ENCODE measurements at regions not wholly inside any gene's neighbourhood (a gene's known extent, or its start where the extent isn't known, plus 50 kb on each side); places are given as distances from the start of the nearest gene placed in this dataset.

DNA sequence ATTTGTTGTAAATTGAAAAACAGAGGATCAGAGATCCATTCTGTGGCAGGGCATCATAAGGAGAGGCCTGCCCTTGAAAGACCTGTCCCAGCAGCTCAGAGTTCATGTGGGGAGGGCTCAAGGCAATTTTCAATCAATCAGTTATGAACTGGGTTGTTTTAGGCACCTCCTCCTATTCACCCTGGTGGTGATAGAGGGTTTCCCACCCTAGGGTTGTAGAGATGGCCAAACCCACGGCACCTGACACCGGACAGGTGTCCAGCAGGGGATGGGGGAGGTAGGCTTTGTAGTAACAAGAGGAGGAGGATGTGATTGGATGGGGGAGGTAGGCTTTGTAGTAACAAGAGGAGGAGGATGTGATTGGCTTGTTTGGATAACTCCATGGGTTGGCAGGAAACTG is 205.7 kb downstream of the SOCS6 start:
- no peaks in the 10 kb centered on the region for H3K27me3 ChIP-seq (ENCODE audit: control insufficient read depth in 1 of 2, insufficient read depth in 2 of 2, low read length in 2 of 2)
- H3K9me3 ChIP-seq (ENCODE audit: low read length), result no peaks in the 10 kb centered on the region
- H3K9ac ChIP-seq (ENCODE audit: insufficient read depth, low read depth, low read length), result no peak overlapping the region
- H2AFZ ChIP-seq (ENCODE audit: low read length), result no peak overlapping the region
- ChIA-PET CTCF (ENCODE audit: low intra/inter-chr PET ratio, low total read pairs) (no interaction called here), POLR2A (no interaction called here)
- no peaks in the 10 kb centered on the region for H3K79me2 ChIP-seq (ENCODE audit: insufficient read depth, low read length)
- H3K27ac ChIP-seq (ENCODE audit: extremely low read length, insufficient read depth, low read length), result no peak overlapping the region
- H3K36me3 ChIP-seq (replicated peaks in 1 of 2; ENCODE audit: control insufficient read depth in 1 of 2, insufficient read depth in 2 of 2, low read length in 2 of 2), result no peaks in the 10 kb centered on the region
- H4K20me1 ChIP-seq (ENCODE audit: insufficient read depth, low read length), result no peaks in the 10 kb centered on the region
- FAIRE-seq (no peak), DNase-seq (ENCODE audit: low spot score) (no peak), ATAC-seq (peak; percentile 55)
- 16% methylated on average over 2 of the region's 2 CpGs for WGBS (ENCODE audit: low lambda C conversion rate)
- intact Hi-C loops (cut with micrococcal nuclease; ENCODE audit: unreplicated experiment), result no loop called here
- peaks cover 8% of the 10 kb centered on the region for H3K4me1 ChIP-seq (ENCODE audit: insufficient read depth, low read length)
- no TSS peak for BruUV-seq (replicated peaks)
- TF ChIP-seq NR3C1 (CRISPR knock-in tag; IDR thresholded peaks at IDR 0.05), result no peak
- TF ChIP-seq CEBPG (CRISPR knock-in tag; IDR thresholded peaks at IDR 0.05), result no peak
- no peak for TF ChIP-seq ZSCAN9 (CRISPR knock-in tag; IDR thresholded peaks at IDR 0.05; ENCODE audit: borderline replicate concordance)
- H3K4me3 ChIP-seq (replicated peaks in 1 of 3; ENCODE audit: insufficient read depth in 1 of 3, low read depth in 2 of 3, low read length in 3 of 3), result no peak overlapping the region
- H3K4me2 ChIP-seq (ENCODE audit: low read depth, low read length), result no peak overlapping the region
- in situ Hi-C loops (cut with HindIII; ENCODE audit: extremely low pct_ligation_motif_present, low pct_unique_long_range_greater_than_20kb), result no loop called here

DNA sequence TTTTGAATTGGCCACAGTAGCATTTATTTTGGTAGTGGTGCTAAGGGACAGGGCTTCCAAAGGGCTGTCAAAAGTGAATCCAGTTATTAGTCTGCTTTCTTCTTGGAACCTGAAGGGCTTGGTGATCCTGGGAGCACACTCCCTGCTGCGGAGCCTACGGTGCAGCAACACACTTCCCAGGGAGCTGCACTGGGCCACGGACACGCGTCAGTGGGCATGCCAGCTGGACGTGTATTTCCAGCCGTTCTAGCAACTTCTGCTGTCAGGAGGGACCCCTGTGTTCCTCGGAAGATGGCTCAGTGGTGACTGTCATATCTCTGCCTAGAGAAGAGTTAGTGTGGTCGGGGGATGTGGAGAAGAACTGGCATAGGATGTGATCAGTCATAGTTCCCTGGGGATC is 204.6 kb downstream of the SOCS6 start:
- no peak overlapping the region for H3K4me3 ChIP-seq (replicated peaks in 1 of 3; ENCODE audit: insufficient read depth in 1 of 3, low read depth in 2 of 3, low read length in 3 of 3)
- no peak overlapping the region for H3K9ac ChIP-seq (ENCODE audit: insufficient read depth, low read depth, low read length)
- no peaks in the 10 kb centered on the region for H3K9me3 ChIP-seq (ENCODE audit: low read length)
- H3K27me3 ChIP-seq (ENCODE audit: control insufficient read depth in 1 of 2, insufficient read depth in 2 of 2, low read length in 2 of 2), result no peaks in the 10 kb centered on the region
- no TSS peak for BruUV-seq (replicated peaks)
- in situ Hi-C loops (cut with HindIII; ENCODE audit: extremely low pct_ligation_motif_present, low pct_unique_long_range_greater_than_20kb), result no loop called here
- H3K27ac ChIP-seq (ENCODE audit: extremely low read length, insufficient read depth, low read length), result no peak overlapping the region
- intact Hi-C loops (cut with micrococcal nuclease; ENCODE audit: unreplicated experiment), result no loop called here
- CTCF ChIA-PET (ENCODE audit: low intra/inter-chr PET ratio, low total read pairs), result no interaction called here
- H3K36me3 ChIP-seq (replicated peaks in 1 of 2; ENCODE audit: control insufficient read depth in 1 of 2, insufficient read depth in 2 of 2, low read length in 2 of 2), result no peaks in the 10 kb centered on the region
- H3K4me1 ChIP-seq (ENCODE audit: insufficient read depth, low read length), result peaks cover 9% of the 10 kb centered on the region
- no peak for DNase-seq (ENCODE audit: low spot score)
- 50% methylated on average over 2 of the region's 9 CpGs for WGBS (ENCODE audit: low lambda C conversion rate)
- H3K4me2 ChIP-seq (ENCODE audit: low read depth, low read length), result no peak overlapping the region
- ATAC-seq, result no peak
- POLR2A ChIA-PET, result no interaction called here
- TF ChIP-seq MTA1 (CRISPR knock-in tag; IDR thresholded peaks at IDR 0.05; ENCODE audit: borderline replicate concordance), result no peak
- no peak for TF ChIP-seq ZNF781 (CRISPR knock-in tag; IDR thresholded peaks at IDR 0.05; ENCODE audit: borderline replicate concordance, not compliant biosample characterization)
- no peak for TF ChIP-seq NCOR1 (IDR thresholded peaks at IDR 0.05; ENCODE audit: borderline replicate concordance, low read length)
- no peak for TF ChIP-seq HNF4G (IDR thresholded peaks at IDR 0.05; ENCODE audit: borderline replicate concordance, low read depth, low read length)
- no peak for TF ChIP-seq HNF4G (CRISPR knock-in tag; IDR thresholded peaks at IDR 0.05; ENCODE audit: borderline replicate concordance, low read depth)
- no peak for TF ChIP-seq NR2F6 (IDR thresholded peaks at IDR 0.05)
- no peak for TF ChIP-seq NR2F6 (CRISPR knock-in tag; IDR thresholded peaks at IDR 0.05)
- no peak for TF ChIP-seq NONO (IDR thresholded peaks at IDR 0.05)
- no peak for TF ChIP-seq NONO (CRISPR knock-in tag; conservative IDR thresholded peaks at IDR 0.05)
- TF ChIP-seq ZSCAN12 (CRISPR knock-in tag; IDR thresholded peaks at IDR 0.05), result no peak
- TF ChIP-seq MED8 (CRISPR knock-in tag; IDR thresholded peaks at IDR 0.05; ENCODE audit: insufficient replicate concordance), result no peak
- TF ChIP-seq ZNF335 (CRISPR knock-in tag; IDR thresholded peaks at IDR 0.05), result no peak
- TF ChIP-seq ZZZ3 (CRISPR knock-in tag; IDR thresholded peaks at IDR 0.05; ENCODE audit: borderline replicate concordance), result no peak
- TF ChIP-seq SKI (IDR thresholded peaks at IDR 0.05; ENCODE audit: partially characterized antibody), result no peak
- TF ChIP-seq ZNF24 (IDR thresholded peaks at IDR 0.05), result no peak
- TF ChIP-seq, protein P1, sequence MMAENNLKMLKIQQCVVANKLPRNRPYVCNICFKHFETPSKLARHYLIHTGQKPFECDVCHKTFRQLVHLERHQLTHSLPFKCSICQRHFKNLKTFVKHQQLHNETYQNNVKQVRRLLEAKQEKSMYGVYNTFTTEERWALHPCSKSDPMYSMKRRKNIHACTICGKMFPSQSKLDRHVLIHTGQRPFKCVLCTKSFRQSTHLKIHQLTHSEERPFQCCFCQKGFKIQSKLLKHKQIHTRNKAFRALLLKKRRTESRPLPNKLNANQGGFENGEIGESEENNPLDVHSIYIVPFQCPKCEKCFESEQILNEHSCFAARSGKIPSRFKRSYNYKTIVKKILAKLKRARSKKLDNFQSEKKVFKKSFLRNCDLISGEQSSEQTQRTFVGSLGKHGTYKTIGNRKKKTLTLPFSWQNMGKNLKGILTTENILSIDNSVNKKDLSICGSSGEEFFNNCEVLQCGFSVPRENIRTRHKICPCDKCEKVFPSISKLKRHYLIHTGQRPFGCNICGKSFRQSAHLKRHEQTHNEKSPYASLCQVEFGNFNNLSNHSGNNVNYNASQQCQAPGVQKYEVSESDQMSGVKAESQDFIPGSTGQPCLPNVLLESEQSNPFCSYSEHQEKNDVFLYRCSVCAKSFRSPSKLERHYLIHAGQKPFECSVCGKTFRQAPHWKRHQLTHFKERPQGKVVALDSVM (CRISPR knock-in tag; IDR thresholded peaks at IDR 0.05), result no peak
- TF ChIP-seq KLF11 (CRISPR knock-in tag; IDR thresholded peaks at IDR 0.05), result no peak
- no peak for TF ChIP-seq IRF1 (CRISPR knock-in tag; IDR thresholded peaks at IDR 0.05; ENCODE audit: low read depth)
- no peaks in the 10 kb centered on the region for H3K79me2 ChIP-seq (ENCODE audit: insufficient read depth, low read length)
- FAIRE-seq, result no peak
- H4K20me1 ChIP-seq (ENCODE audit: insufficient read depth, low read length), result no peaks in the 10 kb centered on the region
- no peak overlapping the region for H2AFZ ChIP-seq (ENCODE audit: low read length)

All from HepG2 (cell line).